B cell (primary cell): ENCODE measurements at regions not wholly inside any gene's neighbourhood (a gene's known extent, or its start where the extent isn't known, plus 50 kb on each side); places are given as distances from the start of the nearest gene placed in this dataset.

Experiments used
- ATAC-seq: fragments of 200-7000 bp; cut with Tn5 transposase; one replicate; pipeline ENCODE4 v1.10.0; 2021; ENCODE audit warnings: low read depth, mild to moderate bottlenecking, moderate number of reproducible peaks, moderate library complexity
- CTCF ChIA-PET: fragments of 350-600 bp; sonication (Branson Sonifier 250); formaldehyde crosslinking; loops from one replicate; lab custom pipeline; 2021; ENCODE audit warnings: antibody characterized with exemption, inconsistent platforms; lab: Charles Lee
- POLR2A ChIA-PET: fragments of 350-600 bp; sonication (Branson Sonifier 250); formaldehyde crosslinking; loops from one replicate; lab custom pipeline; 2021; ENCODE audit warnings: antibody characterized with exemption; lab: Charles Lee
- DNase-seq: peaks from one replicate; pipeline ENCODE4 v3.0.0; 2013
- H2AFZ ChIP-seq: 2 replicates; pipeline ENCODE4 v1.6.1; 2012; ENCODE audit warnings: mild to moderate bottlenecking, low read depth, low read length; ENCODE audit not compliant: insufficient read depth, poor library complexity, severe bottlenecking
- H3K27ac ChIP-seq, 2 donors: 1 replicate in 1 of 2; 2 replicates in 1 of 2; pipeline ENCODE4 v1.5.1; 2012 to 2013; ENCODE audit warnings: low read length in 2 of 2, mild to moderate bottlenecking in 2 of 2, moderate library complexity in 1 of 2
- H3K27me3 ChIP-seq, 4 experiments: fragments of 200-600 bp in 1 of 4; sonication (generic) in 1 of 4; replicated peaks in 1 of 4; 1 replicate in 2 of 4; 2 replicates in 2 of 4; pipeline versions ENCODE4 v1.6.1 to v1.7.0; 2013 to 2016; ENCODE audit warnings: low read length in 3 of 4, mild to moderate bottlenecking in 2 of 4, mixed read lengths in 1 of 4, moderate library complexity in 1 of 4; ENCODE audit not compliant: insufficient read depth in 4 of 4, control insufficient read depth in 3 of 4; ENCODE audit errors: control extremely low read depth in 1 of 4
- H3K36me3 ChIP-seq, 2 experiments: replicated peaks in 1 of 2; 1 replicate in 1 of 2; 2 replicates in 1 of 2; pipeline versions ENCODE4 v1.6.1 to v1.7.1; 2013; ENCODE audit warnings: low read length in 1 of 2; ENCODE audit not compliant: insufficient read depth in 2 of 2, control insufficient read depth in 1 of 2; ENCODE audit errors: control extremely low read depth in 1 of 2, extremely low read depth in 1 of 2
- H3K4me1 ChIP-seq, 2 donors: fragments of 200-600 bp in 1 of 2; sonication (generic) in 1 of 2; 1 replicate in 1 of 2; 2 replicates in 1 of 2; pipeline versions ENCODE4 v1.5.1 to v1.6.1; 2013 to 2017; ENCODE audit warnings: low read length in 2 of 2; ENCODE audit not compliant: control insufficient read depth in 2 of 2, insufficient read depth in 2 of 2
- H3K4me2 ChIP-seq: replicated peaks from 2 replicates; pipeline ENCODE3; 2012; ENCODE audit warnings: mild to moderate bottlenecking, low read depth, low read length; ENCODE audit not compliant: poor library complexity, severe bottlenecking
- H3K4me3 ChIP-seq, 5 experiments: fragments of 200-600 bp in 1 of 5; sonication (generic) in 1 of 5; 1 replicate in 3 of 5; 2 replicates in 2 of 5; pipeline versions ENCODE4 v1.5.1 to v1.7.0; 2011 to 2016; ENCODE audit warnings: low read length in 4 of 5, mild to moderate bottlenecking in 4 of 5, low read depth in 2 of 5, control low read depth in 1 of 5, moderate library complexity in 1 of 5; ENCODE audit not compliant: insufficient read depth in 1 of 5; ENCODE audit errors: control extremely low read depth in 1 of 5, extremely low read depth in 1 of 5
- H3K79me2 ChIP-seq: fragments of 200-600 bp; sonication (generic); one replicate; pipeline ENCODE4 v1.6.0; 2016; ENCODE audit warnings: low read length; ENCODE audit not compliant: control insufficient read depth, insufficient read depth
- H3K9ac ChIP-seq: fragments of 200-600 bp; sonication (generic); 2 replicates; pipeline ENCODE4 v1.6.1; 2017; ENCODE audit warnings: mild to moderate bottlenecking, low read length, moderate library complexity
- H3K9me3 ChIP-seq, 3 donors: one replicate each; pipeline versions ENCODE4 v1.6.1 to v1.7.1; 2013; ENCODE audit warnings: low read length in 2 of 3; ENCODE audit not compliant: control insufficient read depth in 2 of 3, insufficient read depth in 1 of 3; ENCODE audit errors: control extremely low read depth in 1 of 3
- H4K20me1 ChIP-seq: 2 replicates; pipeline ENCODE4 v1.6.0; 2012; ENCODE audit warnings: mild to moderate bottlenecking, low read length; ENCODE audit not compliant: insufficient read depth, control insufficient read depth, poor library complexity, severe bottlenecking
- H3K27ac Mint-ChIP-seq: one replicate; pipeline ENCODE4 v1.8.0; 2021; ENCODE audit warnings: mixed read lengths
- H3K27me3 Mint-ChIP-seq: one replicate; pipeline ENCODE4 v1.8.0; 2021; ENCODE audit warnings: mixed read lengths
- H3K4me1 Mint-ChIP-seq: one replicate; pipeline ENCODE4 v1.8.0; 2021; ENCODE audit warnings: mixed read lengths
- H3K4me3 Mint-ChIP-seq: one replicate; pipeline ENCODE4 v1.8.0; 2021; ENCODE audit warnings: mixed read lengths
- H3K9me3 Mint-ChIP-seq: one replicate; pipeline ENCODE4 v1.8.0; 2022; ENCODE audit warnings: mixed read lengths; ENCODE audit not compliant: insufficient read depth
- CTCF ChIP-seq: fragments of 200-600 bp; IDR thresholded peaks from one replicate; pipeline ENCODE4 v1.8.0; 2022; ENCODE audit warnings: antibody characterized with exemption, mild to moderate bottlenecking
- EZH2 ChIP-seq: IDR thresholded peaks from 2 replicates; pipeline ENCODE4 v1.6.1; 2012; ENCODE audit warnings: borderline replicate concordance, low read depth, mild to moderate bottlenecking, moderate library complexity, low read length; ENCODE audit not compliant: insufficient read depth, poor library complexity, severe bottlenecking
- WGBS: methylation state at CpG from one replicate; pipeline ENCODE4 v1.1.5; 2013; ENCODE audit warnings: missing lambda C conversion rate; ENCODE audit not compliant: insufficient coverage; 5-methylcytosine and 5-hydroxymethylcytosine counted together
- intact Hi-C: fragments of 100-400 bp; cut with micrococcal nuclease; formaldehyde crosslinking; loops from one replicate; pipeline ENCODE4 v1.10.0; 2022

GRCh38 chr18:41353777-41354528, 601.1 kb upstream of the PIK3C3 start:
- Mint-ChIP-seq H3K27ac (no peak overlapping the region), H3K4me3 (no peak overlapping the region), H3K27me3 (no peaks in the 10 kb centered on the region), H3K9me3 (peaks cover 6% of the 10 kb centered on the region), H3K4me1 (no peaks in the 10 kb centered on the region)
- Histone ChIP-seq H3K36me3 (no peaks in the 10 kb centered on the region), H3K4me2 (no peak overlapping the region), H3K27ac (no peak overlapping the region), H3K79me2 (no peaks in the 10 kb centered on the region), H3K27me3 (no peaks in the 10 kb centered on the region), H4K20me1 (no peaks in the 10 kb centered on the region), H3K9ac (no peak overlapping the region), H3K9me3 (no peaks in the 10 kb centered on the region), H3K4me1 (no peaks in the 10 kb centered on the region), H3K4me3 (no peak overlapping the region), H2AFZ (no peak overlapping the region)
- intact Hi-C loops = no loop called here
- TF ChIP-seq EZH2 (no peak), CTCF (no peak)
- WGBS = 100% methylated on average over 2 of the region's 3 CpGs
- POLR2A ChIA-PET = no interaction called here
- ATAC-seq = no peak
- no peak for DNase-seq
- CTCF ChIA-PET = interaction anchor here (1.1 kb wide), 1 partner anchor 9 kb away, joined by 3 read pairs; no protein-coding TSS in a partner anchor

GRCh38 chr18:41351430-41351829, 603.6 kb upstream of the PIK3C3 start:
- Mint-ChIP-seq H3K9me3 (peaks cover 2% of the 10 kb centered on the region), H3K27me3 (no peaks in the 10 kb centered on the region), H3K4me3 (no peak overlapping the region), H3K4me1 (no peaks in the 10 kb centered on the region), H3K27ac (no peak overlapping the region)
- no peak overlapping the region for H3K9ac ChIP-seq
- no peaks in the 10 kb centered on the region for H4K20me1 ChIP-seq
- no peaks in the 10 kb centered on the region for H3K9me3 ChIP-seq
- ChIA-PET POLR2A (no interaction called here), CTCF (no interaction called here)
- H3K27ac ChIP-seq = no peak overlapping the region
- H3K4me2 ChIP-seq = no peak overlapping the region
- no peaks in the 10 kb centered on the region for H3K36me3 ChIP-seq
- no peaks in the 10 kb centered on the region for H3K79me2 ChIP-seq
- WGBS = 60% methylated on average over 1 of the region's 3 CpGs
- DNase-seq (no peak), ATAC-seq (no peak)
- no peak overlapping the region for H2AFZ ChIP-seq
- intact Hi-C loops = no loop called here
- no peaks in the 10 kb centered on the region for H3K27me3 ChIP-seq
- no peak overlapping the region for H3K4me3 ChIP-seq
- TF ChIP-seq EZH2 (no peak), CTCF (no peak)
- no peaks in the 10 kb centered on the region for H3K4me1 ChIP-seq
